NCI-H187 treated with DMSO at 0.1 percent for 48 hours (cell line): ENCODE measurements at regions not wholly inside any gene's neighbourhood (a gene's known extent, or its start where the extent isn't known, plus 50 kb on each side); places are given as distances from the start of the nearest gene placed in this dataset.
"Not testable (repeated sequence)": the region's sequence is repeated elsewhere in the genome, so short reads cannot be mapped to it uniquely, and the experiment has no call there.

Source experiments
- DNase-seq: peaks from one replicate; lab custom pipeline; 2025; lab: John Stamatoyannopoulos, UW

DNA sequence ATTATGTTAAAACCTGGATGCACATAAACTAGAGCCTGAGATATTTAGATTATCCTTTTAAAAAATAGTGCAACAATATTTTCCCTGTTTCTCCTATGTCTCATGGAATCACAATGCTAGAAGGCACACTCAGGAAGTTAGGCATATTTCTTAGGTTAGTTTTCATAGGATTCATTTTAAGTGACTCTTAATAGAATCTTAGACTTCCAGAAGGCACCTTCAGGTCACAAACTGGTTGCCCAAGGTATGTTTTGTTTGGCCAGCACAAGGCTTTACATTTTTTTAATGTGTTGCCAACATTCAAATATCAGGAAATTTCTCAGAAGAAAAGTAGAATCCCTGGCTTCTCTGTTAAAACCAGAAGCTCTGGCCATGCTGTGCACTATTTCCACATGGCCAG lies 129.3 kb downstream of the LNPK start:
- no peak for DNase-seq

DNA sequence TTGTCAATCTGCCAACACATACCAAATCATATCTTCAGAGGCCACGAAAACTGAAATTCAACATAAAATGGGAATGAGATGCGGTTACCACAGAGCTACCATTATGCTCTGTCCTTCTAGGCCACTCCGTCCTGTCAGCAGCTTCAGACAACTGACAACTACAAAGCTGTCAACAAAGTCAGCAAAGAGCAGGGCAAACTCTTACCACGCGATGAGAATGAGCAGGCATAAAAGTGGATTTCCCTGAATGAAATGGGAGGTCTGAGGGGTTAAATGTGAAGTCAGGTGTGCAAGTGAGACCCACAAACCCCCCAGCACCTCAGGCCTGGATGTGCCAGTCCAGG lies 130.1 kb downstream of the LNPK start:
- DNase-seq: no peak

DNA sequence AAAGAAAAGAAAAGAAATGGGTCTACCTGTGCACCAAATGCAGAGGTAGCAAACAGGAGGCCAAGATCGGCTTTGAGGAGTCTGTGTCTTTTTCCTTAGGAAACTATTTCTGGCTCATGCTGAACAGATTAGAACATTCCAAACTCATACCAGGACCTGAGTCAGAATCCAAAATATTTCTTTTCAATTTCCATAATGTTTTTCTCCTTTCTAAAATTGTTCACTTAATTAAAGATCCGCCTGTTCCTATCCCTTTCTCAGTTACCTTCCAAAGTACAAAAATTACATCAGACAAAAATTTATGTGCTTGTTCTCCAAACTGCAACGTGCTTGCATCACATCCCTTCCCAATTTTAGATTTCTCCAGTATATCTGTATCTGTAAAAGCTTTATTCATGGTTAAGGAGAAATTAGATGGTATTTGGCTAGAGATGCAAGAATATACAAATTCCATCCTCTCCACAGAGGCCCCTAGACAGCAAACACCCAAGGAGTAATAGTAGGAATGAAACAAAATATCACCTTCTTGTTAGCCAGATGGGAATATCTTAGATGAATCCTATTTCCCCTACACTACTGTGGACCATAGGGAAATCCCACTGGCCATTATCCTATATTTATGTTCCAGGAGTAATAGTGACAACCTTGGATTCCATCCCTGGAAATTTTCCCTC lies 130.6 kb downstream of the LNPK start:
- no peak for DNase-seq

DNA sequence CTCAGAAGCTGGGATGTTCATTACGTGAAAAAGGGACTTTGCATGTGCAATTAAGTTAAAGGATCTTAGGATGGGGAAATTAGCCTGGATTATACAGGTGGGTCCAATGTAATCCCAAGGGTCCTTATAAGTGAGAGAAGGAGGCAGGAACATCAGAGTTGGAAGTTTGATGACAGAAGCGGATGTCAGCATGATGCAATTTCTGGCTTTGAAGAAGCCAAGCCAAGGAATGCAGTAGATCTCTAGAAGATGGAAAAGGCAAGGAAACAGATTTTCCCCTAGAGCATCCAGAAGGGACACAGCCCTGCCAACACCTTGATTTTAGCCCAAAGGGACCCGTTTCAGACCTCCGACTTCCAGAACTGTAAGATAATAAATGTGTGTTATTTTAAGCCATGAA lies 136.4 kb downstream of the LNPK start:
- DNase-seq: no peak

DNA sequence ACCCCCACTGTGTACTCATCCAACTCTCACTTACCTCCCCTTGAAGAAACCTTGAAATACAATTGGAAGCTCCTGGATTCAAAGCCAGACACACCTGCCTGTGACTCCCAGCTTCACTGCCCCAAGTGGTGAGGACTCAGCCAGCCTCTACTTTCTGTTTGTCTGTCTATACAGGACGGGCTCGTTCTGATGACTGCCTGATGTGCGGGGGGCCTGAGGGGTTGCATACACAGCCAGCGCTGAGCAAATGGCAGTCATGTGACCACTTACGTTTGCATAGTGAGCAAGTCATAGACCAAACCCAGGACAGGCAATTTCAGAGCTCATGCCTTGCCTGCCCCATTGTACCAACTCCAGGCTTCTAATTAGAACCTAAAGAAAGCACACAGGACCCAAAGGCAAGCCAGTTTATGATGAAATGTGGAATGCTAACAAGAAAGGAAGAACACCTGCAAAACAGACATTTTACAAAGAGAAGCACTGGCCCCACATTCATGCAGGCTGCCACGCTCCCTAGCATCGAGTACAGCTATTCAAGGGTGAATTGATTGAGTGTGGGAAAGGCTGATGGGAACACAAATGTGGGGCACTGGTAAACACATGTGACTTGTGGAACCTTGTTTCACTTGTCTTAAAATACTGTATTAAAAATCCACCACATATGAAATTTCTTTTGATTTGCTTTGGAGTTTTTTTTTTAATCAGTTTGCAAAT lies 137.8 kb downstream of the LNPK start:
- no peak for DNase-seq

DNA sequence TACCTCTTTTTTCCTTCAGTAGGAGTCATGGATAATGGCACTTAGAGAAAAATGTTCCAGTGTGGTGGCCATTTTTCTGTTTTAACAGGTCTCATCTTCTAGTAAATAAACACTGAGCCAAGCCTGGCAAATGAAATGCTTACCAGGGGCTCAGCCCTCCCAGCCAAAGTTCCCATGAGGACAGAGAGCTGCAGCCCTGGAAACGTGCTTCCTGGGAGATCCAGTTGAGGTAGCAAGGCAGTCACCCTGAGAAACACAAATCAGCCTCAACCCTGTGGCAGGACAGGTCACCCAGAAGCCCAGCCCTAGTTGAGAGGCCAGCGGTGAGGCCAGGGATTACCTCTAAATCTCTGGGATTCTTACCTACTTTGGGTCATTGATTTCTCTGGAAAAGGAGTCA lies 140.1 kb downstream of the LNPK start:
- DNase-seq: no peak

DNA sequence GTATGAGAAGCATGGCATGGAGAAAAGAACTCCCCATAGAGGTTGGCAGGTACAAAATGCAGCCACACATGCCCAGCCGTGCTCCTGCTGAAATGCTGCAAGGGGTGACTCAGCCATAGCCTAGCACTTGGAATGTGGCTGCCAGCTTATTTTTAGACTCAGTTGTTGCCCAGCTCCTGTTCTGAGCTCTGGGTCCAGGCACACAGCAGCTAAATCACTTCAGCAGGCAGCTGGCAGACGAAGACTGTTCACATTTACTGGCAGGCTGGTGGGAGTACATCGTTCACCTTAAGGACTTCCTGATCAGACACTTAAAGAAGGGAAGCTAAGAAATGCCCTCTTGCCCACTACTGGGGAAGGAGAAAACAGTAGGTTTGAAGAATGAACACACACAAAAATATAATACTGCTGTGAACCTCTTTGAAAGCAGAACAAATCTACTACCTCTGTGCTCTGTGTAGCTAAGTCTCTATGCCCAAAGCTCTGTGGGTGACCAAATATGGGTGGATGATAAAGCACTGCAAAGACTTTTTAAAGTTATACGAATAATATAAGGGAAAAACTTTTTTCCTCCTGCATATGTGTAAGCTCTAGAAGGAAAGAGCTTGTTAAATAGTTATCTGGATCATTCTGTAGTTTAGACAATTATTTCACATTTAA lies 146.1 kb downstream of the LNPK start:
- DNase-seq: no peak

DNA sequence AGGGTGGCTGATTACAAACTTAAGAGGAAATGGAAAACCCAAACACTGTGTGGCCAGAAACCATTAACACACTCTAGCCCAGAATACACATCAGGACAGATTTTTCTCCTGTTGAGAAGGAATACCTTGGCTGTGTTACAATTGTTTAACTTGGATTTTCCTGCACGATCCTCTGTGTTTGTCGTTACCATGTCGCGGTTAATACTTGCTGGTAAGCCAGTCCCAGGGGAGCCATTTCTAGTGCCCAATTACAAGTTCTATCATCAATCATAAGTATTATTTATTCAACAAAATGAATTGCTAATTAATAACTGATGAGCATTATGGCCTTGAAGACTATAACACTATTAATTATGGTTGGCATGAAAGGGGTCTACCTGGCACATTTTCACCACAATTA lies 146.8 kb downstream of the LNPK start:
- no peak for DNase-seq

DNA sequence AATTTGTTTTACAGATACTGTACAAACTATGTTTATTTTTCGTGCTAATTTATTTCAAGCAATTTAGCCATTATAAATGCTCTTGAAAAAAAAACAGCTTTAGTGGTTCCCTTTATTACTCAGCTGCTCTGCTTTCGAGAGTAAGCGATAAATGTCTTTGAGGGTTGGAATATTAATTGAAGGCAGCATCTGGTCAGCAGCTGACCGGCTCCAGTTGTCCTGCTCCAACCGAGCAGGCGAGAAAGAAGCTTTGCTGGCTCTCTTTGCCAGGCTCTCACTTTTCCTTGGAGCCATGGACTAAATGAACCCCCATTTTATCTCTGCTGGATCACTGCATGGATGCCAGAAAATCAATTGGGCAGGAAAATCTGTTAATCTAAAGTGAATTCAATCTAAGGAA lies 147.4 kb downstream of the LNPK start:
- DNase-seq: no peak

DNA sequence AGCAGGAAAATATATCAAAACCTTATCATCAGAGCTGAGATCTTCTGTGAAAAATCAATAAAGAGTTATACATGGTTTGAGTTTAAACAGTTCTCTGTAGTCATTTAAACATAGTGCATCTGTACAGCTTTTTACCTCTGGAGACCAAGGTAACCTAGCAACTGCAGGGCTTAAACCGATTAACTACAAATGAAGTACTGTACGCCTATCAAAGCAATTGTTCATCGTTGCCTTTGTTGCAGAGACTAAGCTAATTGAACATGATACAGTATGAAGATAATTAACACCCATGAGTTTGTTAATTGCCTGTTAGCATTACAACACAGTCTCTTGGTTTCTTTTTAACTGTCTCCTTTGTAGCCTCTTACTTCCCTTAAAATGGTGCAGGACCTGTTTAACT lies 147.9 kb downstream of the LNPK start:
- DNase-seq: no peak

DNA sequence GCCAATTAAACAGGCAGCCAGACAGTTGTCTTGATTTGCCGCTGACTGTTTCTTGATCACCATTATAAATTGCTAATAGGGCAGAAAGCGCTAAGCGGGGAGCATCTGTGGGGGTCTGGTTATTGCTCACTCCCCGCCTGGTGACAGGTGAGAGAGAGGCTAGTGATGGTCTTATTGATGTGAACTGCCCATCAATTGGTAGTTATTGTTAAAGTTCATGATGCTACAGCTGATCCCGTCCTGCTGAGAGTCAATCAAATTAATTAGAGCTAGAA lies 148.5 kb downstream of the LNPK start:
- DNase-seq: no peak

DNA sequence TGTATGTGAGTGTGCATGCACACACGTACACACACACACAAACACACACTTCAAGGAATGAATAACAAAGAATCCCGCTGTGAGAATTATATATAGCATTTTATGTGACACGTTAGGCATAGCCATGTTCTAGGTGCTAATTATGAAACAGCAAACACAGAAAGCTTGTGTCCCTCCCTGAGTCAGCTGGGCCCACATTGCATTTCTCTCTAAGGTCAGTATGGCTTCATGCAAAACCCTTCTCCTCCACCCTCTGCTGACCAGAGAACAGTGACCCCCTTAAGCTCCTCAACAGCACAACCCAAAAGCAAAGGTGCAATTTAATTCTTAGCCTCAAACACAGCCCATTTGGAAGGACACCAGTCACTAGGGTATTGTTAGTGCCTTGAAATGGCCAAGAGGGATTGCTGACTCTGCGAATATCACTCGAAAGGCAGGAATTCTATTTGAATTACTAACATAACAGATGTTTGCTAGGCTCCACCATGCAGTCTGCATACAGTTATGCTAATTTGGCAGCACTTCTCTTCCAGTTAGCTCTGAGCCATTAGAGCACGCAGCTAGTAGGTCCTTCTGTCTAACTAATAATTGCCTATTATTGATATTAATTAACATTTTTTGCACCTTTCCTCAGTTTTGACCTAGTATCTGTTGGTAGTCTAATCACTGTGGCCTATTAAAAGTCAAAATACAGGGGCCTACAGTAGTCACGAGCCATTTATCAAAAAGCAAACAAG lies 149.0 kb downstream of the LNPK start:
- DNase-seq: no peak

DNA sequence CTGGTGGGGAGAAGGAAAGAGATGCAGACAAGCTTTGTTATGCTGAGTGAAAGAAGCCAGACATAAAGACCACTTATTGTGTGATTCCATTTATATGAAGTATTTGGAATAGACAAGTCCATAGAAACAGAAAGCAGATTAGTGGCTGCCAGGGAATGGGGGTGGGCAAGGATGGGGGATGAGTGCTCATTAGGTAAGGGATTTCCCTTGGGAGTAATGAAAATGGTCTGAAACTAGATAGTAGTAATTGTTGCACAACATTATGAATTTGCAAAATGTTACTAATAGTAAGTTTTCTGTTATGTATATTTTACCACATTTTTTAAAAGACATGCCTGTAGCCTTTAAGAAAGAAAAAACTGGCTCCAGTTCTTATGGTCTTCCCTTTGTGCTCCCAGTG lies 154.9 kb downstream of the LNPK start:
- no peak for DNase-seq

DNA sequence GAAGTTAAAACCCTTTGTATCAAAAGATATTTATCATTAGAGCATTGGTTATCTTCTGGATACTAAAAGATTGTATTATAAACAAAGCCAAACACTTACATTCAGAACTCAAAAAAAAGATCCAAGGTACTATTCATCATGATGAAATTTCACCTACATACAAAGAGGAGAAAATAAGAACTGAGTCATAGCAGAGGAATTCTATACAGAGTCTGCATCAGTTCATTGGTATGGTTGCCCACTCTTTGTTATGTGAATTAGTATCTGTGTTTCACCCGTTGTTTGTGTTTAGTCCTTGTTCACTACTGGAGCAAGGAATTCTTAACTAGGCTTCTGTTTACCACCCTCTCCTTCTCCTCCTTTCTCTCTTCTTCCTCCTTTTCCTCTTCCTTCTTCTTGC lies 157.9 kb downstream of the LNPK start:
- no peak for DNase-seq

DNA sequence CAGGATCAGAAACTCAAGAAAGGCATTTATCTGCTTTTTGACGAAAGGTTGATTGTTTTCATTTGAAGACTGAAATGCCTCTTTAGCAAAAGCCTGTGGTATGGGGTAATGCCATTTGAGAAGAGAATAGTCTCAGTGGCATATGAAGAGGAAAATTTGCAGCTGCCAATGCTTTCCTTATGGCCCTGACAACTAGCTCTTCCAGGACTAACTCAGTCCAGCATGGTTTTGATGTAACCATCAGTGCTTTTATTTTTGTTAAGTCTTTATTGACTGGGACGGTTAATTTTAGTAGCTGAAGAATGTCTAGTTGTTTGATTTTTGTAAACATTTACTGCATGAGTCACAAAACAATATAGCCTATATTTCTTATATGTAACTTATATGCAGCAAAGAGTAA lies 158.4 kb downstream of the LNPK start:
- DNase-seq: no peak

DNA sequence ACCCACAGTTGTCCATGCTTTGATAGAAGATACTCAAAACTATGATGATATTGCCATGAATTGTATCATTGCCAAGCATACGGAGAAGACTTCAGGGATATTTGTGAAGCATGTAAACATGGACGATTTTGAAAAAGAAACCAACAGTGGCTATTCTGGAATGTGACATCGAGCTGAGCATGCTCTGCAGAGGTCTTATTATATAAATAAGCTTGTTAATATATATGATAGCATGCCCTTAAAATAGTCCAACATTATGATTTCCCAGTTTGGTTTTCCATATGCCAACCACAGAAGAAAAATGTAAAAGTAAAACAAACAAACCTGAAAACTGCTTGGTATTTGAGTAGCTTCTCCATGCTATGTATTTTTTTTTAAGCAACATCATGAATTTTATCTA lies 159.1 kb downstream of the LNPK start:
- DNase-seq: no peak

DNA sequence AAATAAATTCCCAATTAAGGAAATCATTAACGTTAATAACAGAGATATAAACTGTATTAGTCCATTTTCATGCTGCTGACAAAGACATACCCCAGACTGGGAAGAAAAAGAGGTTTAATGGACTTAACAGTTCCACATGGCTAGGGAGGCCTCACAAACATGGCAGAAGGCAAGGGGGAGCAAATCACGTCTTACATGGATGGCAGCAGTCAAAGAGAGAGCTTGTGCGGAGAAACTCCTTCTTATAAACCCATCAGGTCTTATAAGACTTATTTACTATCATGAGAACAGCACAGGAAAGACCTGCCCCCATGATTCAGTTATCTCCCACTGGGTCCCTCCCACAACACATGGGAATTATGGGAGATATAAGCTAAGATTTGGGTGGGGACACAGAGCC lies 161.3 kb downstream of the LNPK start:
- not testable (repeated sequence) for DNase-seq

DNA sequence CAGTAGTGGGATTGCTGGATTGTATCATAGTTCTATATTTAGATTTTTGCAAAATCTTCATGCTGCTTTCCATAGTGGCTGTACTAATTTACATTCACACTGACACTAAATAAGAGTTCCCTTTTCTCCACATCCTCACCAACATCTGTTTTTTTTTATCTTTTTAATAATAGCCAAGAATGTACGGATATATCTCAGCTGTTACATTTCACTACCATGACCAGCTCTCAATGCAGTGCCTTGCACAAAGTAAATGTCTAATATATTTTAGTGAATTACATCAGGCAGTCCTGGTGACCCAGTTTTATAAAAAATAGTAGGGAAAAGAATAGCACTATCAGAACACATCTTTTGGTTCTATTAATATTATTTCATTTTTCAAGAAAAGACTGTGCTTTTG lies 161.8 kb downstream of the LNPK start:
- DNase-seq: no peak

DNA sequence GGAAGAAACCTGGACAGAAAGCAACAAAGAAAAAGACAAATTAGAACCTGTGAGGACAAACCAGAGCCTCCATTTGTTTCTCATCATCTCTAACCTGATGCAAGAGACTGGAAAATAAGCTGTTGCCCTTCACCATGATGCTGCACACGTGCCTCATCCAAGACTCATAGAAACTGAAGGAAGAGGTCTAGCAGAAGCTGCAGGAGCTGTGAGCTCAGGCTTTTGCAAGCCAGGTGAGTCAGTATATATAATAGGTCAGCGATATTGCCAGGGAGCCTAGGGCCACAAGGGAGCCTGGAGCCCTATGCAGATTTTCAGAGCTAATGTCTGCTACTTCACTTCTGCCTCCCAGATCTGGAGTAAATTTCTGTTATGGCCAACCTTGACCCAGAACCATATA lies 163.1 kb downstream of the LNPK start:
- DNase-seq: no peak

DNA sequence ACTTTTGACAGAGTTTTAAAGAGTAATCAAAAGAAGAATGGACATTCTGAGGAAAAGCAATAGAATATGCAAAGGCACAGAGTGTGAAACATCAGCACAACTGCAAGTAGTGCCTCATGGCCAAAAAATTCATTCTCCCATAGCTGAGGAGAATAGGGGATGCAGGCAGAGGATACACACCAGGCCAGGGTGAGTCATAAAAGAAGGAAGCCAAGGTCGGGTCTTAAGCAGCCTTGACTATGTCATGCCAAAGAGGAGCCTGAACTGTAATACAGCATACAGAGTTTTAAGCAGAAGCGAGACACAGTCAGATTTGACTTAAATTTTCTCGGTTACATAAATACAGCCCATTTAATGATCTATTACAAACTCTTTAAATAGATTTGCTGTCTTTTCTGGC lies 165.0 kb downstream of the LNPK start:
- DNase-seq: no peak

DNA sequence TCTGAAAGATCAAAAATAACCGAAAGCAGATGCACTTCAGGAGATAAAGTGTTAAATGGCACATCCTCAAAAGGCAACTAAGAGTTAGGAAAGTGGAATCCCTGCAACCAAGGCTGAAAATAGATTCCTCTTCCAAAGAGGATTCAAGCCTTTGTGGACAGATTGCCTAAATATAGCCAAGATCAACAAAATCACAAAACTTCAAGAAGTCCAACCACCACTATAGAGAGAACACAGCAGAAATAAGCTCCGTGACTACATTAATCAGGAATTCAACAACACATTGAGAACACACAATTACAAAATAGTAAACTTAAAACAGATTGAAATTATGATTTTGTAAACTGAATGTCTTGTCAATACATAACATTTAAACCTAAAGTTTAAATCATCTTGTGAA lies 165.7 kb downstream of the LNPK start:
- DNase-seq: no peak

DNA sequence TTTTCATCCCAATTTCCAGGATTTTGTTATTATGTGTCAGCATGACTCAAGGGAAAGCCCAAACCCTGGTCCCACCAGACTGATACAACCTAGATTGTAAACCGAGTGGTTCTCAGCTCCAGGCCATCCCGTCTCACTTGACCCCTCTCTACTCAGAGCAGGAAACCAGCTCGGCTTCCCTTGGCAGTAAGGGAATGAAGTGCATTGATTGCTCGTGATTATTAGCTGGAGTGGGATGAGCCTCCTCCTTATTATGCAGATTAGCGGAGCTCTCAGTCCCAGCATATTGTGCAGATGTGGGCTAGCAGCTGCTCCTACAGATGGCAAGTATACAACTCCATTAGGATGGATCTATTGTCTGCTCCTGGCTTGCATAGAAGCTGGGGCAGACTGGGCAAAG lies 167.6 kb downstream of the LNPK start:
- DNase-seq: no peak

DNA sequence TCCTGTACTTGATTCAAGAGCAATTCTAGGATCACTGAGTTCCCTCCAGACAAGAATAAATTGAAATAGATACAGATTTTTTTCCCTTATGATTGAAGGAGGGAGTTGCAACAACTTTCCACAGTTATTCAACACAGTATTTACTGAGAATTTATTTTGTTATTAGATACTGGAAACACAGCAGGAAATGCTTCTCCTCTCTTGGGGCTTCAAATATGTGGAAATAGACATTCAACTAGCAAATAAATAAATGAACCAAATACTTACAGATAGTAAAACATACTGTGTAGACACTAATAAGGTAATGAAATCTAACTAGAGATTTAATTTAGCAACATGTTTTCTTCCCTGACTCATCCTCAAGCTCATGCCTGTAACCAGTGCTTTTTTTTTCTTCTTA lies 169.2 kb downstream of the LNPK start:
- no peak for DNase-seq
